H54 (cell line): ENCODE measurements at regions not wholly inside any gene's neighbourhood (a gene's known extent, or its start where the extent isn't known, plus 50 kb on each side); places are given as distances from the start of the nearest gene placed in this dataset.
"Not testable (repeated sequence)": the region's sequence is repeated elsewhere in the genome, so short reads cannot be mapped to it uniquely, and the experiment has no call there.

Experiments
- DNase-seq: peaks from one replicate; pipeline ENCODE4 v3.0.0; 2011; ENCODE audit warnings: low spot score, mixed read lengths; ENCODE audit not compliant: insufficient read length
- FAIRE-seq: peaks from 3 replicates; lab custom pipeline; 2011; peaks lifted over from hg19 to GRCh38; lab: Jason Lieb, UNC
- POLR2A ChIP-seq: IDR thresholded peaks from 2 replicates; pipeline ENCODE4 v1.6.1; 2011; ENCODE audit warnings: low read depth, mild to moderate bottlenecking, low read length

GRCh38 chrX:92081250-92081649 is 302.1 kb downstream of the PCDH11X start:
- FAIRE-seq: peak; percentile 41
- not testable (repeated sequence) for DNase-seq

- FAIRE-seq: peak; percentile 84
- DNase-seq: not testable (repeated sequence)
These were observed 311.6 kb downstream of the PCDH11X start for GRCh38 chrX:92090756-92091155.

- not testable (repeated sequence) for DNase-seq, FAIRE-seq
These were observed 319.0 kb downstream of the PCDH11X start for GRCh38 chrX:92098136-92098535.

DNA sequence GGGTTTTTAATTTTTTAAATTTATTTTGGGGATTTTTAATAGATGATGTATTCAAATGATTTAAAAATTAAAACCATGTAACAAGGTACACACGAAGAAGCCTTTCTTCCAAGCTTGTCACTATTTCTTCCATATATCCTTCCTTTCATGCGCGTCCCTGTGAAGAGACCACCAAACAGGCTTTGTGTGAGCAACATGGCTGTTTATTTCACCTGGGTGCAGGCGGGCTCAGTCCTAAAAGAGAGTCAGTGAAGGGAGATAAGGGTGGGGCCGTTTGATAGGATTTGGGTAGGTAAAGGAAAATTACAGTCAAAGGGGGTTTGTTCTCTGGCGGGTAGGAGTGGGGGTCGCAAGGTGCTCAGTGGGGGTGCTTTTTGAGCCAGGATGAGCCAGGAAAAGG is 320.9 kb downstream of the PCDH11X start:
- FAIRE-seq, DNase-seq: not testable (repeated sequence)

- FAIRE-seq, DNase-seq: not testable (repeated sequence)
These were observed 326.5 kb downstream of the PCDH11X start for GRCh38 chrX:92105693-92106092.

- not testable (repeated sequence) for DNase-seq, FAIRE-seq
These were observed 327.5 kb downstream of the PCDH11X start for GRCh38 chrX:92106671-92107070.

GRCh38 chrX:92110410-92110911 is 331.3 kb downstream of the PCDH11X start:
- FAIRE-seq: not testable (repeated sequence)

DNA sequence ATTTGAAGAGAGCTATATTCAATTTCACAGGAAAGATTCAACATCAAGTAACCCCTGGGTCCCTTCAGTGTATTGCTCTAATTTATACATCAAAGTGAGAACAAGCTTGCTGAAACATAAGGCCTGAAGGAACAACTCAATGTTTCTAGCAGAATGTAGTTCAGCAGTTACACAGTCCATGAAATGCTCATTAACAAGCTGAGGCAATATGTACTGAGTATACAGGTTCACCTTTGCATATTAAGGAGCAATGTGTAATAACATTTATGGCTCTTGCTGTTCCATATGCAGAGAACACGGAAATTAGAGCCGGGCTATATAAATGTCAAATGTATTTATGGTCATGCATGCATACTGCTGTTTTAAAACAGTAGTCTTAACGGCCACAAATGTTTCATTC is 338.5 kb downstream of the PCDH11X start:
- not testable (repeated sequence) for DNase-seq, FAIRE-seq

More at GRCh38 chrX:92110410-92110911, 331.3 kb downstream of the PCDH11X start:
- DNase-seq: not testable (repeated sequence)

GRCh38 chrX:92163035-92163434 is 383.9 kb downstream of the PCDH11X start:
- FAIRE-seq, DNase-seq: not testable (repeated sequence)

DNA sequence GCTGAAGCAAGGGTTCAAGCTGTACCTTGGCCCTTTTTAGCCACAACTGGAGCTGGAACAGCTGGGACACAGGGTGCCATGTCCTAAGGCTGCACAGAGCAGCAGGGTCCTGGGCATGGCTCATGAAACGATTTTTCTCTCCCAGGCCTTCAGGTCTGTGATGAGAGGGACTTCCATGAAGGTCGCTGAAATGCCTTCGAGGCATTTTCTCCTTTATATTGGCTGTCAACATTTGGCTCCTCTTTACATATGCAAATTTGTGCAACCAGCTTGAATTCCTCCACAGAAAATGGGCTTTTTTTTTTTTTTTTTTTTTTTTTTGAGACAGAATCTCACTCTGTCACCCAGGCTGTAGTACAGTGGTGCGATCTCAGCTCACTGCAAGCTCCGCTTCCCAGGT is 430.8 kb downstream of the PCDH11X start:
- DNase-seq (no peak), FAIRE-seq (no peak)
- TF ChIP-seq POLR2A: no peak

DNA sequence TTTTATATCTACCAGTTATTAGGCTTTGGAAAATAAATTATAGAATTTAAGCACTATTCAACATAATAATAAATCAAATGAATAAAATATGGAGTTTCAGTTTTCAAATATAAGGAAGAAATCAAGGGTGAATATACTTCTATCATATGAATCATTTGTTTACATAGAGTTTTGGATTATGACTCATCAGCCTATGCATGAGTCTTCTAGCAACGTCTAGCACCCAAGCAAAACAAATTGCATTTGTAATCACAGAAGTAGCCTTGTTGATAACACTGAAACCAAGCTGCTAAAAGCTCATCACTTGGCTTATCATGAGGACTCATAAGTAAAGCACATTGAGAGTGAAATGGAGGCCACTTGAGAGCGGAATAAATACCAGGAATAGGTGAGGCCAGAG is 434.6 kb downstream of the PCDH11X start:
- DNase-seq (peak; percentile 1), FAIRE-seq (no peak)
- TF ChIP-seq POLR2A: no peak

DNA sequence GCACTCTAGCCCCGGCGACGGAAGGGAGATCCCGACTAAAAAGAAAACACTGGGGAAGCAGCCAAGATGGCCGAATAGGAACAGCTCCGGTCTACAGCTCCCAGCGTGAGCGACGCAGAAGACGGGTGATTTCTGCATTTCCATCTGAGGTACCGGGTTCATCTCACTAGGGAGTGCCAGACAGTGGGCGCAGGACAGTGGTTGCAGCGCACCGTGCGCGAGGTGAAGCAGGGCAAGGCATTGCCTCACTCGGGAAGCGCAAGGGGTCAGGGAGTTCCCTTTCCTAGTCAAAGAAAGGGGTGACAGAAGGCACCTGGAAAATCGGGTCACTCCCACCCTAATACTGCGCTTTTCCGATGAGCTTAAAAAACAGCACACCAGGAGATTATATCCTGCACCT is 435.8 kb downstream of the PCDH11X start:
- DNase-seq, FAIRE-seq: not testable (repeated sequence)

DNA sequence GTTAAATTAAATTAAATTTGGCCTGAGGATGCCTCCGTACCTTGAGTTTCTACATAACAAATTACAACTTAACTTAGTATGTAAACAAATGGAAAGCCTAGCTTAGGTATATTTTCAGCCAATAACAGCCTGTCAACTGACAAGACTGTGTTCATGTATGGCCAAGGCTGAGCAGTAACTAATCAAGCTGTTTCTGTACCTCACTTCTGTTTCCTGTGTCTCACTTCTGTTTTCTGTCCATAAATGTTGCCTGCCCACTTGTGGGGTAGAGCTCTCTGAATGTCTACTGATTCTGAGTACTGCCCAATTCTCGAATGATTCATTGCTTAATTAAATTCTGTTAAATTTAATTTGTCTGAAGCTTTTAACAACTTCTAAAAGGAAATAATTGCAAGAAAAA is 445.2 kb downstream of the PCDH11X start:
- TF ChIP-seq POLR2A: no peak
- FAIRE-seq (no peak), DNase-seq (no peak)

- DNase-seq (no peak), FAIRE-seq (no peak)
- no peak for TF ChIP-seq POLR2A
These were observed 451.5 kb downstream of the PCDH11X start for GRCh38 chrX:92230628-92231027.

- no peak for FAIRE-seq
- TF ChIP-seq POLR2A: no peak
- no peak for DNase-seq
These were observed 452.2 kb downstream of the PCDH11X start for GRCh38 chrX:92231391-92231790.

DNA sequence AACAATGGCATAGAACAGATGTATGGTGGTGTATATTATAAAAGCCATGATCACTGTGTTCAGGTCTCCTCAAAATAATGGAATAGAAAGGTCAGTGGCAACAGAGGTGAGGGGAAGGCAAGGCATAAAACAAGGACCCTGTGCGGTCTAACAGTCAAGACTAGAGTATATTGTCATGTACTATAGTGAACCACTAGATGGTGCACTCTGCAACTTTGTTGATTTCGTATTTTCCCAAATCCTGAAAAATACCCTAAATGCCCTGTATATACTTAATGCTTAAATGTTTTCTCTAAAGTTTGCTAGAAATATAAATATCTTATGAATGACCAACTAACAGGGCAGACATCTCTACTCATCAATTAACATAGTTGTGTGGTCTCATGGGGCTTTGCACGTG is 453.0 kb downstream of the PCDH11X start:
- no peak for FAIRE-seq
- no peak for DNase-seq
- no peak for TF ChIP-seq POLR2A
